ENCODE measurements at regions not wholly inside any gene's neighbourhood (a gene's known extent, or its start where the extent isn't known, plus 50 kb on each side); places are given as distances from the start of the nearest gene placed in this dataset.

- DNase-seq (ENCODE audit: low read depth) = no peak
- H3K4me3 ChIP-seq (ENCODE audit: low read depth, low read length) = no peak overlapping the region
- no peak for TF ChIP-seq CTCF (conservative IDR thresholded peaks at IDR 0.05; ENCODE audit: low read depth, low read length)
Observed at GRCh38 chr10:64329510-64329909, 808.3 kb downstream of the REEP3 start.

- TF ChIP-seq CTCF (conservative IDR thresholded peaks at IDR 0.05; ENCODE audit: low read depth, low read length) = no peak
- H3K4me3 ChIP-seq (ENCODE audit: low read depth, low read length) = no peak overlapping the region
- DNase-seq (ENCODE audit: low read depth) = no peak
Observed at GRCh38 chr10:64332551-64332950, 811.4 kb downstream of the REEP3 start.

- no peak for DNase-seq (ENCODE audit: low read depth)
- TF ChIP-seq CTCF (conservative IDR thresholded peaks at IDR 0.05; ENCODE audit: low read depth, low read length) = no peak
- no peak overlapping the region for H3K4me3 ChIP-seq (ENCODE audit: low read depth, low read length)
Observed at GRCh38 chr10:64334084-64334483, 812.9 kb downstream of the REEP3 start.

GRCh38 chr10:64344211-64344610, 823.0 kb downstream of the REEP3 start:
- TF ChIP-seq CTCF (conservative IDR thresholded peaks at IDR 0.05; ENCODE audit: low read depth, low read length) = no peak
- H3K4me3 ChIP-seq (ENCODE audit: low read depth, low read length) = no peak overlapping the region
- DNase-seq (ENCODE audit: low read depth) = no peak

GRCh38 chr10:64345856-64346255, 824.7 kb downstream of the REEP3 start:
- DNase-seq (ENCODE audit: low read depth) = no peak
- no peak for TF ChIP-seq CTCF (conservative IDR thresholded peaks at IDR 0.05; ENCODE audit: low read depth, low read length)
- no peak overlapping the region for H3K4me3 ChIP-seq (ENCODE audit: low read depth, low read length)

- DNase-seq (ENCODE audit: low read depth) = no peak
- TF ChIP-seq CTCF (conservative IDR thresholded peaks at IDR 0.05; ENCODE audit: low read depth, low read length) = no peak
- H3K4me3 ChIP-seq (ENCODE audit: low read depth, low read length) = no peak overlapping the region
Observed at GRCh38 chr10:64346389-64346788, 825.2 kb downstream of the REEP3 start.

GRCh38 chr10:64350665-64351064, 829.5 kb downstream of the REEP3 start:
- no peak for DNase-seq (ENCODE audit: low read depth)
- H3K4me3 ChIP-seq (ENCODE audit: low read depth, low read length) = no peak overlapping the region
- TF ChIP-seq CTCF (conservative IDR thresholded peaks at IDR 0.05; ENCODE audit: low read depth, low read length) = no peak

Data from choroid plexus epithelial cell (primary cell).